Upper lobe of left lung (tissue), 4 donors: ENCODE measurements at regions not wholly inside any gene's neighbourhood (a gene's known extent, or its start where the extent isn't known, plus 50 kb on each side); places are given as distances from the start of the nearest gene placed in this dataset.

Experiments
- CTCF ChIP-seq, 6 experiments: fragments of 450-650 bp in 4 of 6; fragments of 200-600 bp in 2 of 6; sonication (generic) in 2 of 6; IDR thresholded peaks; one replicate each; pipeline ENCODE4 v1.5.1; 2016 to 2019; ENCODE audit warnings: antibody characterized with exemption in 6 of 6
- POLR2A ChIP-seq, 4 donors: fragments of 450-650 bp; IDR thresholded peaks; one replicate each; pipeline ENCODE4 v1.5.1; 2016 to 2017; ENCODE audit warnings: antibody characterized with exemption in 4 of 4, mild to moderate bottlenecking in 2 of 4

DNA sequence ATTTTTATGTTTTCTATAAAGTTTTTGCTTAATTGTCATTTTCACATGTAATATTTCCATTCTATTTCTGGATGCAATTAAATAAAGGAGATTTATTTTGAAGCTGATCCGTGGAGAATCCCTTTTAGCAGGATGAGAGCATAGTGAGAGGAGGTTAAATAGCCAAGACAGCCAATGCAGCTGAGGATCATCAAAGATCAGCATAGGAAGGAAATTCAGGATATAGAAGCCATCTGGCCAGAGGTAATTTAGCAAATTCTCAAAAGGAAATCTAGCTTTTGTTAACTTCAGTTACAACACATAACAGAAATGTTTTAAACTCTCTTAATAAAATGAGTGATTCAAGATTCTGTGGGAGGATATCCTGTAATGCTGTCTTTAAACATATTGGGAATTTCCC, 122.8 kb upstream of the PDE3A start:
- no peak for TF ChIP-seq CTCF (IDR thresholded peaks at IDR 0.05)
- TF ChIP-seq POLR2A (IDR thresholded peaks at IDR 0.05), result no peak
